ENCODE measurements at regions not wholly inside any gene's neighbourhood (a gene's known extent, or its start where the extent isn't known, plus 50 kb on each side); places are given as distances from the start of the nearest gene placed in this dataset.

- Histone ChIP-seq H3K27ac (no peak overlapping the region), H3K4me1 (no peaks in the 10 kb centered on the region), H3K9me3 (no peaks in the 10 kb centered on the region), H3K4me3 (no peak overlapping the region), H3K27me3 (no peaks in the 10 kb centered on the region), H3K36me3 (no peaks in the 10 kb centered on the region)
- DNase-seq = no peak
- intact Hi-C loops (cut with DNase I; ENCODE audit: low total_unique reads) = no loop called here
- TF ChIP-seq POLR2A (IDR thresholded peaks at IDR 0.05) (no peak), CTCF (IDR thresholded peaks at IDR 0.05) (no peak)
Measured at GRCh38 chr1:198893763-198894444, 255.1 kb downstream of the PTPRC start.

GRCh38 chr1:198901266-198901665, 262.4 kb downstream of the PTPRC start:
- H3K27me3 ChIP-seq = no peaks in the 10 kb centered on the region
- TF ChIP-seq CTCF (IDR thresholded peaks at IDR 0.05) = no peak
- TF ChIP-seq POLR2A (IDR thresholded peaks at IDR 0.05) = no peak
- no peaks in the 10 kb centered on the region for H3K4me1 ChIP-seq
- intact Hi-C loops (cut with DNase I; ENCODE audit: low total_unique reads) = no loop called here
- no peaks in the 10 kb centered on the region for H3K9me3 ChIP-seq
- no peak for DNase-seq
- H3K27ac ChIP-seq = no peak overlapping the region
- H3K36me3 ChIP-seq = no peaks in the 10 kb centered on the region
- H3K4me3 ChIP-seq = no peak overlapping the region

DNA sequence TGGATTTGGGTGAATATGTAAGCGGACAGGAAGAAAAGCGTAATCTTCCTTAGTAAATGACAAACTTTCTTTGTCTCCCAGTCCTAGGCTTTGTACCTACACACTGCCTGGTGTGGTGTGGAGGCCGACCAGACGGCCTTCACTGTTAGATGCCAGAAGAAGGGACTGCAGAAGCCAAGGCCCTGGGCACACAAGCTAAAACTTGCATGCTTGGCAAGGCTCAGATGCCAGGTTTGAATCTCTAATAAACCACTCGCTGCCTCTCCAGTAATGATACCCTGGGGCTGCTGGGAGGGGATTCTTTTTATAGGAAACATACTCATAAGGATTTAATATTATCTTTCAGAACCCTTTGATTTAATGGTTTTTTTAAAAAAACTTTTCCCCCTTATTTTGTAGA, 263.8 kb downstream of the PTPRC start:
- Histone ChIP-seq H3K9me3 (no peaks in the 10 kb centered on the region), H3K27me3 (no peaks in the 10 kb centered on the region), H3K36me3 (no peaks in the 10 kb centered on the region), H3K27ac (no peak overlapping the region), H3K4me1 (no peaks in the 10 kb centered on the region), H3K4me3 (no peak overlapping the region)
- TF ChIP-seq POLR2A (IDR thresholded peaks at IDR 0.05) = no peak
- TF ChIP-seq CTCF (IDR thresholded peaks at IDR 0.05) = no peak
- no peak for DNase-seq
- intact Hi-C loops (cut with DNase I; ENCODE audit: low total_unique reads) = no loop called here

DNA sequence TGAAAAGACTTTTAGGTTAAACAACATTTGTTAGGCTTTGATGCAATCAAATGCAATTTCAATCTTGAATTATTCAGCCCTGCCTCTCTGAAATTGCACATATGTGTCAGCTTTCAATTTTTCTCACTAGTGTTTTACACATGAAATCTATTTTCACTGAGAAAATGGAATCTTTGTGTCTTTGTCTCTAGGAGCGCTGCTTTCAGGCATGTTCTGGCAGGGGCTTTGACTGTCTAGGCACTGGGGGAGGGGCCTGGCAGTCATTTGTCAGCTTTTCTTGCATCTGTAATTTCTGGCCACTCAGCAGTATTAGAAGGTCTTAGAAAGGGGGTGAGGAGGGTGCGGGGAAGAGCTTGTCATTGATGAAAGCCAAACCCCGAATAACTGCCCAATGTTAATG, 264.4 kb downstream of the PTPRC start:
- no peak overlapping the region for H3K27ac ChIP-seq
- no peaks in the 10 kb centered on the region for H3K9me3 ChIP-seq
- no peaks in the 10 kb centered on the region for H3K36me3 ChIP-seq
- intact Hi-C loops (cut with DNase I; ENCODE audit: low total_unique reads) = no loop called here
- no peaks in the 10 kb centered on the region for H3K4me1 ChIP-seq
- no peak overlapping the region for H3K4me3 ChIP-seq
- H3K27me3 ChIP-seq = no peaks in the 10 kb centered on the region
- no peak for TF ChIP-seq POLR2A (IDR thresholded peaks at IDR 0.05)
- TF ChIP-seq CTCF (IDR thresholded peaks at IDR 0.05) = no peak
- DNase-seq = no peak

GRCh38 chr1:198903621-198904020, 264.8 kb downstream of the PTPRC start:
- intact Hi-C loops (cut with DNase I; ENCODE audit: low total_unique reads) = no loop called here
- Histone ChIP-seq H3K27me3 (no peaks in the 10 kb centered on the region), H3K36me3 (no peaks in the 10 kb centered on the region), H3K4me1 (no peaks in the 10 kb centered on the region), H3K9me3 (no peaks in the 10 kb centered on the region), H3K4me3 (no peak overlapping the region), H3K27ac (no peak overlapping the region)
- TF ChIP-seq CTCF (IDR thresholded peaks at IDR 0.05) (no peak), POLR2A (IDR thresholded peaks at IDR 0.05) (no peak)
- DNase-seq = no peak
